HG02852 (cell line): ENCODE measurements at regions not wholly inside any gene's neighbourhood (a gene's known extent, or its start where the extent isn't known, plus 50 kb on each side); places are given as distances from the start of the nearest gene placed in this dataset.

Experiments used
- ATAC-seq: cut with Tn5 transposase; IDR thresholded peaks from one replicate; pipeline ENCODE4 v1.9.1; 2021; ENCODE audit warnings: mild to moderate bottlenecking, moderate library complexity; ENCODE audit not compliant: unreplicated experiment

- no peak for ATAC-seq
These were observed 59.6 kb downstream of the C3orf38 start for GRCh38 chr3:88209356-88209755.

GRCh38 chr3:88211096-88211890, 61.5 kb downstream of the C3orf38 start:
- no peak for ATAC-seq

- ATAC-seq, result peak; percentile 91
These were observed 69.5 kb downstream of the C3orf38 start for GRCh38 chr3:88219138-88219792.

GRCh38 chr3:88220126-88220525, 70.4 kb downstream of the C3orf38 start:
- ATAC-seq, result no peak

GRCh38 chr3:88221726-88222125, 72.0 kb downstream of the C3orf38 start:
- ATAC-seq, result no peak

- no peak for ATAC-seq
These were observed 72.6 kb downstream of the C3orf38 start for GRCh38 chr3:88222343-88222742.

- ATAC-seq, result no peak
These were observed 75.7 kb downstream of the C3orf38 start for GRCh38 chr3:88225326-88226008.

- ATAC-seq, result no peak
These were observed 77.2 kb downstream of the C3orf38 start for GRCh38 chr3:88226910-88227309.

- no peak for ATAC-seq
These were observed 80.9 kb downstream of the C3orf38 start for GRCh38 chr3:88230638-88231037.

- ATAC-seq, result no peak
These were observed 81.4 kb downstream of the C3orf38 start for GRCh38 chr3:88231207-88231606.

- no peak for ATAC-seq
These were observed 81.9 kb downstream of the C3orf38 start for GRCh38 chr3:88231632-88232031.

GRCh38 chr3:88235102-88235501, 85.3 kb downstream of the C3orf38 start:
- no peak for ATAC-seq

GRCh38 chr3:88239870-88240269, 90.1 kb downstream of the C3orf38 start:
- ATAC-seq, result no peak

- ATAC-seq, result no peak
These were observed 98.9 kb downstream of the C3orf38 start for GRCh38 chr3:88248658-88249057.

GRCh38 chr3:88259045-88259444, 109.3 kb downstream of the C3orf38 start:
- ATAC-seq, result no peak

GRCh38 chr3:88262527-88262926, 112.8 kb downstream of the C3orf38 start:
- ATAC-seq, result no peak

- no peak for ATAC-seq
These were observed 113.8 kb downstream of the C3orf38 start for GRCh38 chr3:88263417-88264100.

GRCh38 chr3:88267441-88267840, 117.7 kb downstream of the C3orf38 start:
- no peak for ATAC-seq

- no peak for ATAC-seq
These were observed 118.1 kb downstream of the C3orf38 start for GRCh38 chr3:88267847-88268246.

- no peak for ATAC-seq
These were observed 130.6 kb downstream of the C3orf38 start for GRCh38 chr3:88280326-88280725.

GRCh38 chr3:88282528-88283241, 132.9 kb downstream of the C3orf38 start:
- ATAC-seq, result no peak
